Neural progenitor cell (in vitro differentiated cells): ENCODE measurements at regions not wholly inside any gene's neighbourhood (a gene's known extent, or its start where the extent isn't known, plus 50 kb on each side); places are given as distances from the start of the nearest gene placed in this dataset.

ENCODE experiments used
- DNase-seq: peaks from one replicate; pipeline ENCODE4 v3.0.0-alpha.2; 2016; ENCODE audit warnings: low spot score
- H2AFZ ChIP-seq: fragments of 200-600 bp; sonication (generic); replicated peaks from 2 replicates; pipeline ENCODE4 v1.6.1; 2016; ENCODE audit warnings: antibody characterized with exemption
- H3F3A ChIP-seq: fragments of 200-600 bp; sonication (generic); 2 replicates; pipeline ENCODE4 v1.6.1; 2016; ENCODE audit warnings: antibody characterized with exemption, low read depth
- H3K27ac ChIP-seq: fragments of 200-600 bp; sonication (generic); 2 replicates; pipeline ENCODE4 v1.5.1; 2016; ENCODE audit warnings: mild to moderate bottlenecking
- H3K27me3 ChIP-seq: fragments of 200-600 bp; sonication (generic); 2 replicates; pipeline ENCODE4 v1.6.1; 2016; ENCODE audit warnings: mild to moderate bottlenecking, moderate library complexity
- H3K36me3 ChIP-seq: fragments of 200-600 bp; sonication (generic); 2 replicates; pipeline ENCODE4 v1.5.1; 2016
- H3K4me1 ChIP-seq: fragments of 200-600 bp; sonication (generic); 2 replicates; pipeline ENCODE4 v1.6.1; 2016; ENCODE audit warnings: mixed run types
- H3K4me2 ChIP-seq: fragments of 200-600 bp; sonication (generic); 2 replicates; pipeline ENCODE4 v1.6.1; 2016
- H3K4me3 ChIP-seq: fragments of 200-600 bp; sonication (generic); 2 replicates; pipeline ENCODE4 v1.5.1; 2016
- H3K79me2 ChIP-seq: fragments of 200-600 bp; sonication (generic); 2 replicates; pipeline ENCODE4 v1.6.1; 2016; ENCODE audit warnings: low read depth
- H3K9ac ChIP-seq: fragments of 200-600 bp; sonication (generic); 2 replicates; pipeline ENCODE4 v1.6.1; 2016
- H3K9me3 ChIP-seq: fragments of 200-600 bp; sonication (generic); 2 replicates; pipeline ENCODE4 v1.5.1; 2016; ENCODE audit warnings: low read depth
- H4K20me1 ChIP-seq: fragments of 200-600 bp; sonication (generic); 2 replicates; pipeline ENCODE4 v1.6.1; 2016; ENCODE audit warnings: low read depth
- H3K27ac Mint-ChIP-seq: 3 replicates; pipeline ENCODE4 v1.8.0; 2021; ENCODE audit warnings: mixed read lengths
- H3K27me3 Mint-ChIP-seq: 2 replicates; pipeline ENCODE4 v1.8.0; 2022; ENCODE audit warnings: low read depth, mild to moderate bottlenecking, inconsistent platforms, moderate library complexity, mixed read lengths; ENCODE audit not compliant: insufficient read depth
- H3K36me3 Mint-ChIP-seq: 3 replicates; pipeline ENCODE4 v1.8.0; 2021; ENCODE audit warnings: mixed read lengths
- H3K4me1 Mint-ChIP-seq: 3 replicates; pipeline ENCODE4 v1.8.0; 2021; ENCODE audit warnings: mixed read lengths
- H3K4me3 Mint-ChIP-seq: 3 replicates; pipeline ENCODE4 v1.8.0; 2021; ENCODE audit warnings: mild to moderate bottlenecking, moderate library complexity, mixed read lengths
- H3K9me3 Mint-ChIP-seq: 3 replicates; pipeline ENCODE4 v1.8.0; 2020; ENCODE audit warnings: mixed read lengths
- CTCF ChIP-seq: fragments of 200-600 bp; sonication (generic); IDR thresholded peaks from 2 replicates; pipeline ENCODE4 v1.5.1; 2017; ENCODE audit warnings: antibody characterized with exemption, mild to moderate bottlenecking
- EZH2 ChIP-seq: fragments of 200-600 bp; sonication (generic); IDR thresholded peaks from 2 replicates; pipeline ENCODE4 v1.6.1; 2017; ENCODE audit warnings: antibody characterized with exemption, mild to moderate bottlenecking, moderate library complexity
- EZH2phosphoT487 ChIP-seq: fragments of 200-600 bp; sonication (generic); IDR thresholded peaks from 2 replicates; pipeline ENCODE4 v1.6.1; 2017; ENCODE audit warnings: antibody characterized with exemption

GRCh38 chr5:14040542-14040941 lies 96.1 kb upstream of the DNAH5 start:
- TF ChIP-seq EZH2phosphoT487 (no peak), EZH2 (no peak), CTCF (no peak)
- Histone ChIP-seq H3K27ac (no peak overlapping the region), H4K20me1 (no peaks in the 10 kb centered on the region), H3K27me3 (no peaks in the 10 kb centered on the region), H3K79me2 (no peaks in the 10 kb centered on the region), H3F3A (peaks cover 16% of the 10 kb centered on the region), H3K36me3 (no peaks in the 10 kb centered on the region), H2AFZ (no peak overlapping the region), H3K4me2 (no peak overlapping the region), H3K4me3 (no peak overlapping the region), H3K4me1 (peaks cover 18% of the 10 kb centered on the region), H3K9me3 (no peaks in the 10 kb centered on the region), H3K9ac (no peak overlapping the region)
- no peak for DNase-seq
- Mint-ChIP-seq H3K27me3 (peaks cover 6% of the 10 kb centered on the region), H3K4me3 (no peak overlapping the region), H3K4me1 (peaks cover 31% of the 10 kb centered on the region), H3K27ac (no peak overlapping the region), H3K9me3 (peaks cover 5% of the 10 kb centered on the region), H3K36me3 (no peaks in the 10 kb centered on the region)

GRCh38 chr5:14039576-14039975 lies 95.1 kb upstream of the DNAH5 start:
- no peak for TF ChIP-seq EZH2
- H3K27ac Mint-ChIP-seq = no peak overlapping the region

GRCh38 chr5:14039063-14039462 lies 94.6 kb upstream of the DNAH5 start:
- Histone ChIP-seq H3K4me2 (no peak overlapping the region), H4K20me1 (no peaks in the 10 kb centered on the region), H3K36me3 (no peaks in the 10 kb centered on the region), H3K27me3 (no peaks in the 10 kb centered on the region), H3K4me1 (peaks cover 24% of the 10 kb centered on the region), H3K9me3 (no peaks in the 10 kb centered on the region), H3F3A (peaks cover 18% of the 10 kb centered on the region), H3K9ac (no peak overlapping the region), H3K4me3 (no peak overlapping the region), H2AFZ (no peak overlapping the region), H3K27ac (no peak overlapping the region), H3K79me2 (no peaks in the 10 kb centered on the region)
- Mint-ChIP-seq H3K9me3 (peaks cover 7% of the 10 kb centered on the region), H3K36me3 (no peaks in the 10 kb centered on the region), H3K27ac (no peak overlapping the region), H3K4me3 (no peak overlapping the region), H3K27me3 (peaks cover 4% of the 10 kb centered on the region), H3K4me1 (peaks cover 38% of the 10 kb centered on the region)
- no peak for DNase-seq
- TF ChIP-seq EZH2 (no peak), EZH2phosphoT487 (no peak), CTCF (no peak)

More at GRCh38 chr5:14039576-14039975, 95.1 kb upstream of the DNAH5 start:
- H3K9me3 Mint-ChIP-seq = peaks cover 5% of the 10 kb centered on the region
- Histone ChIP-seq H3K4me2 (no peak overlapping the region), H4K20me1 (no peaks in the 10 kb centered on the region), H3K27ac (no peak overlapping the region), H3K9me3 (no peaks in the 10 kb centered on the region), H3K4me3 (no peak overlapping the region), H2AFZ (no peak overlapping the region), H3K4me1 (peaks cover 24% of the 10 kb centered on the region), H3K36me3 (no peaks in the 10 kb centered on the region), H3K27me3 (no peaks in the 10 kb centered on the region), H3K9ac (no peak overlapping the region), H3K79me2 (no peaks in the 10 kb centered on the region), H3F3A (peaks cover 18% of the 10 kb centered on the region)
- H3K4me3 Mint-ChIP-seq = no peak overlapping the region
- peaks cover 4% of the 10 kb centered on the region for H3K27me3 Mint-ChIP-seq
- H3K4me1 Mint-ChIP-seq = peaks cover 38% of the 10 kb centered on the region
- H3K36me3 Mint-ChIP-seq = no peaks in the 10 kb centered on the region
- no peak for DNase-seq

- Histone ChIP-seq H3K4me3 (no peak overlapping the region), H3K36me3 (no peaks in the 10 kb centered on the region), H3K4me1 (peaks cover 24% of the 10 kb centered on the region), H3F3A (peaks cover 18% of the 10 kb centered on the region), H3K9ac (no peak overlapping the region), H3K9me3 (no peaks in the 10 kb centered on the region), H3K4me2 (no peak overlapping the region), H2AFZ (no peak overlapping the region), H3K27ac (no peak overlapping the region), H3K27me3 (no peaks in the 10 kb centered on the region), H4K20me1 (no peaks in the 10 kb centered on the region), H3K79me2 (no peaks in the 10 kb centered on the region)
- peaks cover 38% of the 10 kb centered on the region for H3K4me1 Mint-ChIP-seq
- no peak overlapping the region for H3K4me3 Mint-ChIP-seq
- no peak overlapping the region for H3K27ac Mint-ChIP-seq
- H3K27me3 Mint-ChIP-seq = peaks cover 4% of the 10 kb centered on the region
- H3K9me3 Mint-ChIP-seq = peaks cover 7% of the 10 kb centered on the region
- DNase-seq = no peak
- H3K36me3 Mint-ChIP-seq = no peaks in the 10 kb centered on the region
- no peak for TF ChIP-seq CTCF
- no peak for TF ChIP-seq EZH2
- TF ChIP-seq EZH2phosphoT487 = no peak
These were observed 94.0 kb upstream of the DNAH5 start for GRCh38 chr5:14038341-14038959.
